NCI-H2081 (cell line): ENCODE measurements at regions not wholly inside any gene's neighbourhood (a gene's known extent, or its start where the extent isn't known, plus 50 kb on each side); places are given as distances from the start of the nearest gene placed in this dataset.
"Not testable (repeated sequence)": the region's sequence is repeated elsewhere in the genome, so short reads cannot be mapped to it uniquely, and the experiment has no call there.

ENCODE experiments used
- DNase-seq, 2 experiments: peaks; one replicate each; lab custom pipeline; 2025; lab: John Stamatoyannopoulos, UW

GRCh38 chr3:118760585-118761290 lies 273.9 kb downstream of the IGSF11 start:
- peak in 1 of 2 experiments; percentile 7 for DNase-seq

GRCh38 chr3:118761291-118761606 lies 273.4 kb downstream of the IGSF11 start:
- DNase-seq = no peak

- no peak for DNase-seq
Observed at GRCh38 chr3:118765636-118766305, 268.9 kb downstream of the IGSF11 start.

GRCh38 chr3:118766306-118766669 lies 268.4 kb downstream of the IGSF11 start:
- DNase-seq = no peak

GRCh38 chr3:118772036-118772435 lies 262.6 kb downstream of the IGSF11 start:
- no peak for DNase-seq

GRCh38 chr3:118772547-118773011 lies 262.1 kb downstream of the IGSF11 start:
- DNase-seq = peak; percentile 26 to 77

- no peak for DNase-seq
Observed at GRCh38 chr3:118775021-118775420, 259.6 kb downstream of the IGSF11 start.

- DNase-seq = no peak
Observed at GRCh38 chr3:118778201-118778600, 256.4 kb downstream of the IGSF11 start.

GRCh38 chr3:118781232-118781631 lies 253.4 kb downstream of the IGSF11 start:
- DNase-seq = no peak

GRCh38 chr3:118781839-118782238 lies 252.8 kb downstream of the IGSF11 start:
- no peak for DNase-seq

- DNase-seq = no peak
Observed at GRCh38 chr3:118782755-118783202, 251.9 kb downstream of the IGSF11 start.

- DNase-seq = no peak
Observed at GRCh38 chr3:118785415-118785814, 249.2 kb downstream of the IGSF11 start.

- no peak for DNase-seq
Observed at GRCh38 chr3:118791246-118791645, 243.4 kb downstream of the IGSF11 start.

- no peak for DNase-seq
Observed at GRCh38 chr3:118792191-118792590, 242.5 kb downstream of the IGSF11 start.

- no peak for DNase-seq
Observed at GRCh38 chr3:118793176-118793575, 241.5 kb downstream of the IGSF11 start.

GRCh38 chr3:118799303-118799702 lies 235.3 kb downstream of the IGSF11 start:
- DNase-seq = no peak

- DNase-seq = peak in 1 of 2 experiments; percentile 17
Observed at GRCh38 chr3:118801899-118802298, 232.7 kb downstream of the IGSF11 start.

- no peak for DNase-seq
Observed at GRCh38 chr3:118802325-118803095, 232.1 kb downstream of the IGSF11 start.

- DNase-seq = no peak
Observed at GRCh38 chr3:118803096-118803476, 231.6 kb downstream of the IGSF11 start.

- DNase-seq = no peak
Observed at GRCh38 chr3:118805007-118805406, 229.6 kb downstream of the IGSF11 start.

GRCh38 chr3:118806423-118806822 lies 228.2 kb downstream of the IGSF11 start:
- DNase-seq = no peak

GRCh38 chr3:118807349-118807748 lies 227.3 kb downstream of the IGSF11 start:
- DNase-seq = not testable (repeated sequence)

- no peak for DNase-seq
Observed at GRCh38 chr3:118808723-118809122, 225.9 kb downstream of the IGSF11 start.
